Stimulated activated CD4-positive, alpha-beta T cell treated with anti-CD3 and anti-CD28 coated beads, Interleukin-15, amount 100 ng/mL, for 24 hours (primary cell): ENCODE measurements at regions not wholly inside any gene's neighbourhood (a gene's known extent, or its start where the extent isn't known, plus 50 kb on each side); places are given as distances from the start of the nearest gene placed in this dataset.
"Not testable (repeated sequence)": the region's sequence is repeated elsewhere in the genome, so short reads cannot be mapped to it uniquely, and the experiment has no call there.

Experiments
- DNase-seq: peaks from one replicate; pipeline ENCODE4 v3.0.0-alpha.2; 2020

DNA sequence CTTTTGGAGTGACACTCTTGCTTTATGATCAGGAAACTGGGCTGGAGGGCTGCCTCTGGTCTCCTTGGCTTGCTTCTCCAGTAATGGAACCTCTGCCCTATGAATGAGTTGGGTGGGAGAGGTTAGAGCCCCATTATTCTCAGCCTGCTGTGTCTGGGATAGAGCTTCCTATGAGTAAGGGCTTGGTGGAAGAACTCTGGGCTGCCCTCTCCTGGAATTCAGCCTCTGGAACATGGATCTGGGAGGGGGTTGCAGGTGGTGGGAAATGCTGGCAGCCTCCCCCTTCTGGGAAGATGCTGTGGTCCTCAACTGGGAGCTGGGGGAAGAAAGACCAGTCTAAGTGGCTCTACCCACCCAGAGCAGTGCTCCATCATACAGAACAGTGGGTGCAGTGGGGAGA, 81.8 kb upstream of the SYN3 start:
- DNase-seq = no peak

DNA sequence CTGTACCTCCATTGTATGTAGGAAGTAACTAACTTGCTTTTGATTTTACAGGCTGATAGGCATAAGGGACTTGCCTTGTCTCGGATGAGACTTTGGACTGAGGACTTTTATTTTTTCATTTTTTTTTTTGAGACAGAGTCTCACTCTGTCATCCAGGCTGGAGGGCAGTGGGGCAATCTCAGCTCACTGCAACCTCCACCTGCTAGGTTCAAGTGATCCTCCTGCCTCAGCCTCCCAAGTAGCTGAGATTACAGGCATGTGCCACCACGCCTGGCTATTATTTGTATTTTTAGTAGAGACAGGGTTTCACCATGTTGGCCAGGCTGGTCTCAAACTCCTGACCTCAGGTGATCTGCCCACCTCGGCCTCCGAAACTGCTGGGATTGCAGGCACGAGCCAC, 80.2 kb upstream of the SYN3 start:
- not testable (repeated sequence) for DNase-seq

DNA sequence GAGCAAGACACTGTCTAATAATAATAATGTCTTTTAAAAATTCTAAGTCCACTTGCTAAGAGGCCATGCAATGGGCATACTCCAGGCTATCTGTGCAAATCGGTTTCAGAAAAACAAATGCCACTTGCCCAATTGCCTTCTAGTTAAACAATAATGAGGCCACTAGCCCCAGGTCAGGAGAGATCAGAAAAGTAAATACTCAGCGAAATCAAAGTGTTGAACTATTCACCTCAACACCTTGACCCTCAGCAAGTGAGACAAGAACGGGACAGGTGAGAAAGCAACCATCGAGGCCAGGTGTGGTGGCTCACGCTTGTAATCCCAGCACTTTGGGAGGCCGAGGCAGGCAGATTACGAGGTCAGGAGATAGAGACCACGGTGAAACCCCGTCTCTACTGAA, 72.3 kb upstream of the SYN3 start:
- no peak for DNase-seq

DNA sequence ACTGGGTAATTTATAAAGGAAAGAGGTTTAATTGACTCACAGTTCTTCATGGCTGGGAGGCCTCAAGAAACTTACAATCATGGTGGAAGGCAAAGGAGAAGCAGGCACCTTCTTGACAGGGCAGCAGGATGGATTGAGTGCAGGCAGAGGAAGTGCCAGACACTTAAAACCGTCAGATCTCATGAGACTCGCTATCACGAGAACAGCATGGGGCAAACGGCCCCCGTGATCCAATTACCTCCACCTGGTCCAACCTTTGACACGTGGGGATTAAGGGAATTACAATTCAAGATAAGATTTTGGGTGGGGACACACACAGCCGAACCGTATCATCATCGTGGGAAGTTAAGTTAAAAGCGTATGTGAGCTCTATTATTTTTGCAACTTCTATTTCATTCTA, 71.4 kb upstream of the SYN3 start:
- DNase-seq = no peak

DNA sequence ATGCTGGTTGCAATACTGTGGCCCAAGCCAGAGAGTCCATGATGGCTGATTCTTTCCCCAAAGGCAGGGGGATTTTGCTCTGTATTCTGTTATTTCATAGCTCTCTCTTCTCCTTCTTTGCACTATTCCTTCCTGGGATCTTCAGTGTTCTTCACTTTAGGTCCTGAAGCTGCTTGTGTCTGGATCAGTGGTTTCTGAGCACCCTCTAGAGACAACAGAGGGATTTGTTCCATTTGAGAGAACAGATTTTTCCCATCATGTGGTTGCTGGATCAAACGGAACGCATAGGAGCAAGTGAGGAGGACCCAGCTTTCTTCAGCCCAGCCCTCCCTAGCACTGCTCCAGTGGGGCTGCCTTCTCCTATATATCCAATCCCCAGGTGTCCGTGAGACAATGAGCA, 68.7 kb upstream of the SYN3 start:
- DNase-seq = no peak

DNA sequence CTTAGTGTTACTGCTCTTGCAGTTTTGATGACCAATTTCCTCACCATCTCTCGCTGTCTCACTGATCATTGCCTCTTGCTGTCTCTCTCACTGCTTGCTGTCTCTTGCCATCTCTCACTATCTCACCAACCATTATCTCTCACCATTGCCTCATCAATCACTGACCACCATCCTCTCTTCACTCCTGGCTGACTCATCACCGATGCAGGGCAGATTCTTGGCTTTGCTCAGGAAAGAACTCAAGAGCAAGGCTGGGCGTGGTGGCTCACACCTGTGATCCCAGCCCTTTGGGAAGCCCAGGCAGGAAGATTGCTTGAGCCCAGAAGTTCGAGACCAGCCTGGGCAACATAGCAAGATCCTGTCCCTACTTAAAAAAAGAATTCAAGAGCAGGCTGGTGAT, 66.3 kb upstream of the SYN3 start:
- DNase-seq = no peak

DNA sequence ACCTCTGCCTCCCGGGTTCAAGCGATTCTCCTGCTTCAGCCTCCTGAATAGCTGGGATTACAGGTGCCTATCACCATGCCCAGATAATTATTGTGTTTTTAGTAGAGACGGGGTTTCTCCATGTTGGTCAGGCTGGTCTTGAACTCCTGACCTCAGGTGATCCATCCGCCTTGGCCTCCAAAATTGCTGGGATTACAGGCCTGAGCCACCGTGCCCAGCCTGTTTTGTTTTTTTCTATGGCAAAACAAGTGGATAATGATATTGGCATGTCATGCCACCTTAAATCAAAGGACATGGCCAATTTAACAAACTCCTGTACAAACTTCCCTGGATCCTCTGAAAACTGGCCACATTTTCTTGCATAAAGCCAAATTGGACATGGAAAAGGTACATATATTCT, 64.3 kb upstream of the SYN3 start:
- not testable (repeated sequence) for DNase-seq

DNA sequence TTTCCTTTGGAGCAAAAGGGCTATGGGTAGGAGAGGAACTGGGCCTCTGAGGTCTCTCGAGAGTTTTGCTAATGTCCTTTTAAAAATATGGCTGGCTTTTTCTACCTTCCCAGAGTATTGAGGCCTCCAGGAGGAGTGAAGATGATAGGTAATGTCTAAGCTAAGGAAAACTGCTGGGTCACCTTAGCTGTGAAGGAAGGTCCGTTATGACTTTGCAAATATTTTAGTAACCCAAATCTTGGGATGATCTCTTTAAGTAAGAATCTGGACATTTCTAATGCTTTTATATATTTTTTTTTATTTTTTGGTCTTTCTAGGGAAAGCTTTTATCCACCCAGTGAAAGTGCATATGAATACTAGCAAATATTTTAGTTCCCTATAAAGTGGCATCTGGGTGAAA, 60.9 kb upstream of the SYN3 start:
- DNase-seq = no peak

DNA sequence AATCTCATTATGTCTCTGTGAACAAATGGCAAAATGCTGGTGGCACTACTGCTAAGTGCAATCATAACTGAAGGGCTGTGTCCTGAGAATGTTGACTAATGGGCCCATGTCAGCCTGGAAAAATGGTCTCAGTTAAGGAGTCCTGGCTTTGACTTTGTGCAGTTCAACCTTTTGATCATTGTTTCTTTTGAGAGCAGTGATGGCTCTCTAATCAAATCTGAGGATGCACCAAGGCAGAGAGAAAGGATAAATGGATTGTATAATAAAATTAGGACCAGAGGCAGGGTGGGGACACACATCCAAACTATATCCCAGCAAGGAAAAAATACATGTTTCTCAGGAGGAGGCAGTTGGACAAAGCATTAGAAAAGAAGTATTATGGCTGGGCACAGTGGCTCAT, 59.6 kb upstream of the SYN3 start:
- DNase-seq = no peak

DNA sequence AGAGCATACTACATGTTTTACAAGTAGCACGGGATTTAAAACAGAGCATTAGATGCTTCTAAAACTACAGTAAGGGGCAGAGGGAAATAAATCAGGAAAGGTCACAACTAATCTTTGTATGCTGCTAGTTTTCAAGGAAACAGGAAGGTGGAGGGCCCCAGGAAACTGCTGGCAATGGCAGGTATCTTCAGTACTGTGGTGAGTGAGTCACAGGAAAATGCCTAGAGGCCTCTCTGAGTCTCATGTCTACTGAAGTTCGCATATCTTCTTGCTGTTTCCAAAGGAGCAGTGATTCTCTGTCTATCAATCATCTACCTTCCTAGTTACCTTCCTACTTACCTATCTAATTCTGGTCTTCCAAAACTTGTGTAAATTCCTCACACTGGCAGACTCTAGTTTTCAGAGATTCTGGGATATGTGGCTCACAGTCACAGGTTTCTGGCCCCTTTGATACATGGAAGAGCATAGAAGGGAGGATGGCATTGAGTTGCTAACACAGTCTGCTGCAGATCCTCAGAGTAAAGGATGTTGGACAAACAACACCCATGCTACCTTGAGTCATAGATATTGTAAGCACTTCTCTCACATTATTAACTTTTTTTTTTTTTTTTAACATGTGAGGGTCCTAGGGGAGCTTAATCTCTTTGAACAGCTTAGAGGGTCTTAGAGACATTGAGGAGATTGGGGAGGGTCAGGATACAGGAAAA, 58.8 kb upstream of the SYN3 start:
- peak; percentile 12 for DNase-seq

DNA sequence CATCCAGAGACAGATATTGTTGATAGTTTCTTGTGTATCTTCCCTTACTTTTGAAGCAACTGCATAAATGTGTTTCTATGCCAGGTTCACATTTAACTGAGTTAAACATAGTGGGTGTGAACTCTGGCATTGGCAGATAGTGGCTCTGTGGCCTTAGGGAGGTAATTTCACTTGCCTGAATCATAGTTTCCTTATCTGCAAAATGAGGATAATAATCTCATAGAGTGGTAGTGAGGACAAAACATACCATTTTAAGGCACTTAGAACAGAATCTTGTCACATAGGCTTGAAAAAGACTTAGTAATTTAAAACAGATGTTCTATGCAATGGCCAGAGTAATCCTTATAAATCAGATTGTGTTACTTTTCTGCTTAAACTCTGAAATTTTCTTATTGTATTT, 56.4 kb upstream of the SYN3 start:
- DNase-seq = no peak

DNA sequence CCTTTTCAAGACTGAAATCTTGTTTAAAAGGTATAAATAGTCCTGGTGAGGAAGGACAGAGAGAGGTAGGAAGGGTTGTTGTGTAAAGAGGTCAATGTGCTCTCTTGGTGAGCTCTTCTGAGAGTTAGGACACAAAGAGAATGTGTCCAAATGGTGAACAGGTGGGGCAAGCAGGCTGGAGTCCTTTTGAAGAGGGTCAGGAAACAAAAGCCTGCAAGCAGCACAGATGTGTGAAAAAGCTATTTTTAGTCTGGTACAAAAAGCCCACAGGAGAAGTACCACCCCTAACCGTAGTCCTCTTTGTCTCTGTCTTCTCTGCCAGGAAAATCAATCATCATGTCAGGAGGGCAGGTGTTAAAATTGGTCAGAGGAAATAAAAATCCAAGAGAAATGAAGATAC, 54.4 kb upstream of the SYN3 start:
- no peak for DNase-seq

DNA sequence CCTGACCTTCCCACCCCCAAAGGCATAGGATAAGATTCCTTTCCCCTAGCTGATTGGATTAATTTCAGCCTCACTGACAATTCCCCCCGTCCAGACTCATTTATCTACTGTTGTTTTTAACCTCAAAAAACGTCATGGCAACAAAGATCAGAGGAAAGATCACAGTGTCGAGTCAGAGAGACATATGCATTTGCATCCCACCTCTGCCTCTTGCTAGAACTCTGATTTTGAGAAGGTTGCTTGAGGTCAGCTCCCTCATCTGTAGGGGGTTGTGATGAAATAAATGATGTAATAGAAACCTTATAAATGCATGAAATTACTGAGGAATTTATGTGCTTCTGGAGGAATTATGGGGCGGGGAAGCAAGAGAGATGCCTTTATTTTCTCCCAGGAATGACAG, 53.3 kb upstream of the SYN3 start:
- no peak for DNase-seq

DNA sequence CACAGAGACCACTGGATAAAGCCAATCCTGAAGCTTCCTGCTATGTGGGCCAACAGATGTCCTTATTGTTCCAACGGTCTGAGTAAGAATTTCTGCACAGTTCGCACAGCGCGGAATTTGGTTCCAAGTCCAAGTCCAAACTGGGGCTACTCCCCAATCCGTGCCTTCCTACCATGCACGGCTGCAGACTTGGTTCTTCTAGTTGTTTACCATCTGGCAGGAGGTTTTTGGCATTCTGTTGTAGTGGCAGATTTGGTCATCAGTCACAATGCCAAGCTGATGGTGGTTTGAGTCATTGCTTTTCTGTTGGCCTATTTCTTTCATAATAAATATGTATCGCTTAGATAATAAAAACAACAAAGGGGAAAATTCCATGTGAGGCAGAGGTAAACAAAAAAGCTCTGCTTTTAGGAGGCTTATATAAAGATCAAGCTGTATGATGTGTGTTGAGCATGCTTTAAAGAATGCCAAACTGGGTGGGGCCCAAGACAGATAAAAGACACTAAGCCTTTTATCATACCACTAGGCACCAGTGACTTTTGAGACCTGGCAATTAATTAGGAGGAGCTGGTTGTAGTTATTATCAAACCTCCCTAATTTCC, 52.5 kb upstream of the SYN3 start:
- no peak for DNase-seq

DNA sequence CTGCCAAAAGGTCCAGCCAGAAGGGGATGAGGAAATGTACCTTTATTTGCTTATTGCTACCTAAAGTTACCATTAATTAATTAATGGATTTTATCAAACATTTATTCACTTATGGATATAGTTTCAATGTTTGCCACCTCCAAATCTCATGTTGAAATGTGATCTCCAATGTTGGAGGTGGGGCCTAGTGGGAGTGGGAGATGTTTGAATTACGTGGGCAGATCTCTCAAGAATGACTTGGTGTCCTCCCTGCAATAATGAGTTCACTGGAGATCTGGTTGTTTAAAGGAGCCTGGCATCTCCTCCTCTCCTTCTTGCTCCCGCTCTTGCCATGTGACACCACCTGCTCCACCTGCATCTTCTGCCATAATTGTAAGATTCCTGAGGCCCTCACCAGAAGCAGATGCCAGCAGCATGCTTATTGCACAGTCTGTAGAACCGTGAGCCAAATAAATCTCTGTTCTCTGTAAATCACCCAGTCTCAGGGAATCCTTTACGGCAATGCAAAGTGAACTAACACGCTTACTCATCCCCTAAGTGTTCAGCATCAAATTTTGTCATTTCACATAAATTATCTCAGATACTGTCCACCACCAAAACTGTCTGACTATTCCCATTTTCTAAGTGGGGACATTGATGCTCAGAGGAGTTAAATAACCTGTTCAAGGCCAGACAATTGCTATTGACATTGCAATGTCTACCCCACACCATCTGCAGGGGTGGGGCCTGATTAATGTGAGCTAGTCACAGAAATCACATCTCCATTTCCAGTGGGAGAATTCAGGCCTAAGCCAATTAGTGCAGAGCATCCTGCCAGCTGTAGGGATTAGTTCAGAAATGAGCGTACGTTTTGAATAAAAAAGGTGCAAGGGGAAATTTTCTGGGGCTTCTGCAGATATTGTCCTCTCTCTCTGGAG, 51.6 kb upstream of the SYN3 start:
- DNase-seq = no peak

DNA sequence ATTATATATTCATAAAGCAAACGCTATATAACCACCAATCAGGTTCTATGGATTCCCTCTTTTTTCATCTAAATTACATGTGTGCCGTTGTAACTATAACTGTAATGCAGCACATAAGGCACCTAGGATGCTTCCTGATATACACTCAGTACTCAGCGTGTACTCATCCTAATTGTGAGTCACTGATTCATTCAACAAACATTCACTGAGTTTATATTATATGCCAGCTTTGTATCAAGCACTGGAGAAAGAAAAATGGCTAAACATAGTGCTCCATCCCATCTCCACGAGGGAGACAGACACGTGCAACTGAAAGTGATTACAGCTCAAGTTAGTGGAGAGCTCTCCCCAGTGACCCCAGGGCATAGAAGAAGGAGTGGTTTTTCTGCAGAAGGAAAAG, 49.9 kb upstream of the SYN3 start:
- DNase-seq = no peak
